ENCODE measurements at regions not wholly inside any gene's neighbourhood (a gene's known extent, or its start where the extent isn't known, plus 50 kb on each side); places are given as distances from the start of the nearest gene placed in this dataset.
"Not testable (repeated sequence)": the region's sequence is repeated elsewhere in the genome, so short reads cannot be mapped to it uniquely, and the experiment has no call there.

DNA sequence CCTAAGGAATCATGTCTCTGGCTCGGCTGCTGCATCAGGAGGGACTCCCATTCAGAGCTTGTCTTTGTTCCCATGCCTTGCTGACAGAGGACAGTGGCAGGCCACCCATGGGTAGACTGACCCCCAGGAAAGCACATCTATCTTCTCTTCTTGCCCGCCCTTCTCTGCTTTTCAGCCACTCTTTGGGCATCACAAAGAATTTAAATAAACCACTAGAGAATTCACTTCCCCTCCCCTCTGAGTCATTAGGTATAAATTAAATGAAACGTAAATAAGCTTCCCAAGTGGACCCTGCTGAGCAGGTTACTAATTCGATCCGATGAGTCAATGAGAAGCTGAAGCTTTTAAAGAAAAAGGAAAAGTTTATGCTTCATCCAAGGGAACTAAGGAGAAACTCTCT is 97.0 kb downstream of the DRD1 start:
- DNase-seq (ENCODE audit: low spot score) = no peak

DNA sequence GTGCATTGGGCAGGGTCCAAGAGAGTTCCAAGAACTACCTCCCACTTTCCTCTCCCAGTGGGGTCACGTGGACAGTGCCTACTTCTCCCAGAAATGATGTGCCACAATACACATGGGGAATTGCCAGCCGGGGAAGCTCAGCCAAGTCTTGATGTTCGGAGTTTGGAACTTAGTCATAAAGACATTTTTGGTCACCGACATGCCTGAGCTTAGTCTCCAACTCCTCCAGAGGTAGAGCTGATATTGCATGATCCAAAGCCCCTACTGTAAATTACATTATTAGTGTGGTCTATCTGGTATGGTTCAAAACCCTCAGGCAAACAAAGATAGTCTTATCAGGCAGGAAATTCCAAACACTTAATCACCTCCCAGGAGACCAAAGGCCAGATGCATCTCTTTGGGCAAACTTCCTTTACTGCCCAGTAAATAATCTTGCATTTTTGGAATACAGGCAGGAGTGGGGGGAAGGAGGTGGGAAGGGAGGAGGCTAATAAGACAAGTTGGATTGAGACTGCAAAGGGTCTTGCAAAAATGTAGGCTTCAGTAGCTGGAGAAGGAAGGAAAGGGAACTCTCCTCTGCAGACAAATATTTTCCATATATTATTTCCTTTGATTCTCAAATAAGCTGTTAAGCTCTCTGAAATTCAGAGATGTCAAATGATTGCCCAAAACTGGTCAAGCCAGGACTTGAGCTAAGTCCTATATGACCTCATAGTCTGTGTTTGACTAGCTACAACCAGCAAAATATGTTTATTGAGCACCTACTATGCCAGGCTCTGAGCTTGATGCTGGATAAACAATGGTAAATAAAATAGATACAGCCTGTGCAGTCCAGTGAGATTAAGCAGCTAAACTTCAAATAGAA is 99.4 kb downstream of the DRD1 start:
- DNase-seq (ENCODE audit: low spot score) = no peak

DNA sequence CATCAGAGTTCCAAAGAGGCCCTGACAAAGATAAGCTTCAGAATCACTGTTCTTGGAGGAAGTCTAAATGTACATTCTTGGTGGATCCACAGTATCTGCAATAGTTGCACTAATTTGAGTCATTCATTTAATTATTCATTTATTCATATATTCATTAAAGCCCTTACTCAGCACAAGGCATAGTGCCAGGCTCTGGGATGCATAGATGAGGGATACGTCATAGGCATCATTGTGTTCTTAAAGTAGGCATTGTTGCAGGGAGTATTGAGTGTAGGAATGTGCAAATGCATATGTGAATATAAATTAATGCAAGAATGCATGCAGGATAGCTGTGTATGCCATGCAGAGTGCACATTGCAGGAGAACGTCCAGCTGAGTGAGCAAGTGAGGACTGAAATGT is 100.7 kb downstream of the DRD1 start:
- no peak for DNase-seq (ENCODE audit: low spot score)

DNA sequence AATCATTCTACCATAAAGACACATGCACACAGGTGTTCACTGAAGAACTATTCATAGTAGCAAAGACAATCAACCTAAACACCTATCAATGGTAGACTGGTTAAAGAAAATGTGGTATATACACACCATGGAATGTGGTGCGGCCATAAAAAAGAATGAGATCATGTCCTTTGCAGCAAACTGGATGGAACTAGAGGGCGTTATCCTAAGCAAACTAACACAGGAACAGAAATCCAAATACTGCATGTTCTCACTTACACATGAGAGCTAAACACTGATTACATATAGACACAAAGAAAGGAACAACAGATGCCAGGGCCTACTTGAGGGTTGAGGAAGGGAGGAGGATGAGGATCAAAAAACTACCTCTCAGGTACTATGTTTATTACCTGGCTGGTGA is 103.8 kb downstream of the DRD1 start:
- DNase-seq (ENCODE audit: low spot score) = no peak

DNA sequence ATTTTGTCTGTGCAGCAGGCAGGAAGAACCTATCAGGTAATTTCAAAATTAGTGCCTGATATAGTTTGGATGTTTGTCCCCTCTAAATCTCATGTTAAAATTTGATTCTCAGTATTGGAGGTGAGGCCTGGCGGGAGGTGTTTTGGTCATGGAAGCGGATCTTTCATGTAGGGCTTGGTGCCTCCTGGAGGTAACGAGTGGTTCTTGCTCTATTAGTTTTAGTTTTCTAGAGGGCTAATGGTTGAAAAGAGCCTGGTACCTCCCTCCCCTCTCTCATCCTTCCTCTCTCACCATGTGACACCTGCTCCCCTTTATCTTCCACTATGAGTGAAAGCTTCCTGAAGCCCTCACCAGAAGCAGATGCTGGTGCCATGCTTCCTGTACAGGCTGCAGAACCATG is 106.3 kb downstream of the DRD1 start:
- no peak for DNase-seq (ENCODE audit: low spot score)

DNA sequence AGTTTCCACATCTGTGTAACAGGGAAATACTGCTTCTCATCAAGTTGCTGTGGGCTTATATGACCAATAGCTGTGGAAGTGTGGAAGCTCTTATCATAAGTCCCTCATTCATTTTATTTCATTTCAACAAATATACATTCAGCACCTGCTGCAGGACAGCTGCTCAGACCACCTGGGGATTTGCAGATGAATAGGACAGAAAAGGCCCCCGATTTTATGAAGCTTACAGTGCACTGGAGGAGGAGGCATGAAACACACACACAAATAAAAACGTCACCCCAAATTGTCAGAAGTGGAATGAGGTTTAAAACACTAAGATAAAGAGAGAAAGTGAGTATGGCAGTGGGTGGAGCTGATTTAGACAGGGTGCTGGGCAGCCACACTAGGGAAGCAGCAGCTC is 107.2 kb downstream of the DRD1 start:
- no peak for DNase-seq (ENCODE audit: low spot score)

DNA sequence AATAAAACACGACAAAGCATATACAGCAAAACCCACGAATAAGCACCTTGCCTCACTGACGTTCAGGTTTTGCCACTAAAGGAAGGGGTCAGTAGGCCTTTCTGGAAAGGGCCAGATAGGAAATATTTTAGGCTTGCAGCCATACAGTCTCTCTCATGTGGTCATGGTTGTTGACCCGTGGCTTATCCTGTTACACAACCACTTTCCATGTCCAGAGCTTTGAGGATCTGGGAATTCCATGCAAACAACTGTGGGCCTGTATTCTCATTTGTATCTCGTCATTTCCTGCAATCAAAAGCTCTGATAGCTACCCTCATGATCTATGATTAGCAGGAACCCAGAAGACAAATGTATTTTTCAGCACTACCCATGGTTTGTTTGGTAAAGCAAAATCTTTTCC is 108.3 kb downstream of the DRD1 start:
- DNase-seq (ENCODE audit: low spot score) = no peak

DNA sequence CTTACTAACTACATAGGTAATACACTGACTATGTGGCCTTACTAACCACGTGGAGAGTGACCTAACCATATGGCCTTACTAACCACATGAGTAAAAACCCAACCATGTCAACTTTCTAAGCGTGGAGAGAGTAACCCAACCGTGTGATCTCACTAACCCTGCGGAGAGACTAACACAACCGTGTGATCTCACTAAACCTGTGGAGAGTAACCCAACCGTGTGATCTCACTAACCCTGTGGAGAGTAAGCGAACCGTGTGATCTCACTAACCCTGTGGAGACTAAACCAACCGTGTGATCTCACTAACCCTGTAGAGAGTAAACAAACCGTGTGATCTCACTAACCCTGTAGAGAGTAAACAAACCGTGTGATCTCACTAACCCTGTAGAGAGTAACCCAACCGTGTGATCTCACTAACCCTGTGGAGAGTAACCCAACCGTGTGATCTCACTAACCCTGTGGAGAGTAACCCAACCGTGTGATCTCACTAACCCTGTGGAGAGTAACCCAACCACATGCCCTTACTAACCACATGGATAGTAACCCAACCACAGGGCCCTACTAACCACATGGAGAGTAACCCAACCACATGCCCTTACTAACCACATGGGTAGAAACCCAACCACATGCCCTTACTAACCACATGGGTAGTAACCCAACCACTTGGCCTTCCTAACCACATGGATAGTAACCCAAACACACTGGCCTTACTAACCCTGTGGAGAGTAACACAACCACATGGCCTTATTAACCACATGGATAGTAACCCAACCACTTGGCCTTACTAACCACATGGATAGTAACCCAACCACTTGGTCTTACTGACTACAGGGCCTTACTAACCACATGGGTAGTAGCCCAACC is 112.6 kb downstream of the DRD1 start:
- not testable (repeated sequence) for DNase-seq (ENCODE audit: low spot score)

DNA sequence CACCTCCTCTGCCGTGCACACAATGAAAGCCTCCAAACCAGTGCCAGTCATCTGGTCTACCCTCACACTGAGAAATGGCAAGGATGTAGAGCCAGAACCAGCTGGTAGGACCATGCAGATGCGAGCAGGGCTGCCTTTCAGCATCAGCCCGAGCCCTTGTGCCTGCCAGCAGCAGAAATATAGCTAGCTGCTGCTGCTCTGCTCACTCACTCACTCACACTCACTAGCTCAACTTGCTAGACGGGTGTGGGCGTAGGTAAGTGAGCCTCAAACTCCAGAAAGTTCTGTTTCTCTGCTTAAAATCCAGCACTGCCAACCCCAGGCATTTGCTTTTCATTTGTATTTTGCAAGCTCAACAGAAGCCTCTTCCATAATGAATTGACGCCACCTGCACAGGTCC is 114.0 kb downstream of the DRD1 start:
- peak; percentile 63 for DNase-seq (ENCODE audit: low spot score)

DNA sequence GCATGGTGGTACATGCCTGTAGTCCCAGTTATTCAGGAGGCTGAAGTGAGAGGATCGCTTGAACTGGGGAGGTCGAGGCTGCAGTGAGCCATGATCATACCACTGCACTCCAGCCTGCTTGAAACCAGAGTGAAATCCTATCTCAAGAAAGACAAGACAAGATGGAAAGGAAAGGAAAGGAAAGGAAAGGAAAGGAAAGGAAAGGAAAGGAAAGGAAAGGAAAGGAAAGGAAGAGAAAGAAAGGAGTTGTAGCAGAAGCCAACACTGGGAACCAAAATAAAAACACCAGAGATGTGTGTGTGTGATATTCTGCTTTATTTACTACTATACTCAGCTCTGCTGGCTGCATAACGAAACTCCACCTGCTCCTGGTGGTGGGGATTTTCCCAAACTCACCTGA is 115.3 kb downstream of the DRD1 start:
- DNase-seq (ENCODE audit: low spot score) = no peak

DNA sequence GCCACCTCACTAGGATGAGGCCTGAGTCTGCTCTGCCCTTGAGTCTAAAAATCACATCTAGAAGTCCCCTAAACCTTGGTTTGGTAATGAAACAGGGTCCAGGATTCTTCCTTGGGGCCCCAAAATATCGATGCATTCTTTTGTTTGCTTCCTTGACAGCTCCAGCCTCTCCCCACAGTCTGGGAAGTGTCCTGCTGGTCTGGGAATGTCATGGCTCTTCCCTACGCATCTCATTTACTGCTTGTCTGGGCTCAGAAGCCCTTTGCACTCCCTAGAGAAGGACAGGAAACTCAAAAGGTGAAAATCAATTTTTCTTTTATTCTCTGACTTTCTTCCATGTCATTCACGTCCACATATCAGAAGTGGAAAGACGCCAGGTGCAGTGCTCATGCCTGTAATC is 115.8 kb downstream of the DRD1 start:
- DNase-seq (ENCODE audit: low spot score) = no peak

DNA sequence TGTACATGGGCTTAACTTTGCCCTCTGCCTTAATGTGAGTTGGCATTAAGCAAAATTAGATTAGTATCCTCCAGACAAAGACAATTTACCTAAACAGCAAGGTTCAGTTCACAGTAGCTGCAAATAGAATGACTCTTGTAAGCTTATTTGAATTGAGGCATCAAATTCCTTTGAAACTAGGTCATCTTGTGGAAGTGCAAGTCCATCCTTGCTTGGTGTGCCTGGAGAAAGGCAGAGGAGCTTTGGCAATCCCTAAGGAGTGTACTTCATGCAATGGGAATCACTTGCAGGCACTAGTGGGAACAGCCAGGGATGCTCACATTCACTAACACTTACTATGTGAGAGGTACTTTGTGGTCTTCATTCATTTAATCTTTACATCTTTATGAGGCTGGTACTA is 118.3 kb downstream of the DRD1 start:
- DNase-seq (ENCODE audit: low spot score) = no peak

DNA sequence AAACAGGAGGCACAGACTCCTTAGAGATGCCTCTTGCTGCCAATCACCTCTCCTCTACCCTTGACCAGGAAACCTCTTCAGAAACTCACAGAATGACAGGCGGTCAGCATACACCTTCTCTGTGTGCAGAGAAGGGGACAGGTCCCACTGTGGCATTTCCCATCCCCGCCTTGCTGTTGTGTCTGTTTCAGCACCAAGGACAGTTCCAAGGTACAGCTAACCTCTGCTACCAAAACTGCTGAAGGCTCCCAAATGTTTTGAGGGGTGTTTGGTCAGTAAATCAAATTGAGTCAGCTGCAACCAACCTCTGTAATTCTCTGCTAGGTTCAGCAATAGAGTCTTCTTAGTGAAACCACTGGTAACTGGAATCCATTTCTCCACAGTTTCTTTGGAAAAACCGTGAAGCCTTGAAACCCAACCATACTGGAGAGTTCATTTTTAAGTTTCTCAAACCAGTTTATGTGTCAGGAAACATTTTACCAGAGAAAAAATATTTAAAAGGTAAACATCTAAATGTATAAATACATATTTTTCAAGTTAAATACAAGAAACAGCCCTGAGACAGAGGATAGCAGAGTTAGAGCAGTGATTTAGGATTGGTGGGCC is 122.0 kb downstream of the DRD1 start:
- no peak for DNase-seq (ENCODE audit: low spot score)

DNA sequence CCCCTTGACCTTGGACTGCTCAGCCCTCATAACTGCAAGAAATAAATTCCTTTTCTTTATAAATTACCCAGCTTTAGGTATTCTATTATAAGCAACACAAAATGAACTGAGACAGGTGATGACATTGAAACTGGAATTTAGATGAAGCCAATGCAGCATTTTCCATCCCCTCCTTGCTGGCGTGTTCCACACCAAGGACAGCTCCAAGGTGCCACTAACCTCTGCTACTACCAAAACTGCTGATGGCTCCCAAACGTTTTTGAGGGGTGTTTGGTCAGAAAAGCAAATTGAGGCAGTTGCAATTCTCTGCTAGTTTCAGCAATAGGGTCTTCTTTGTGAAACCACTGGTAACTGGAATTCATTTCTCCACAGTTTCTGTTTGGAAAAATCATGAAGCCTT is 124.8 kb downstream of the DRD1 start:
- no peak for DNase-seq (ENCODE audit: low spot score)

DNA sequence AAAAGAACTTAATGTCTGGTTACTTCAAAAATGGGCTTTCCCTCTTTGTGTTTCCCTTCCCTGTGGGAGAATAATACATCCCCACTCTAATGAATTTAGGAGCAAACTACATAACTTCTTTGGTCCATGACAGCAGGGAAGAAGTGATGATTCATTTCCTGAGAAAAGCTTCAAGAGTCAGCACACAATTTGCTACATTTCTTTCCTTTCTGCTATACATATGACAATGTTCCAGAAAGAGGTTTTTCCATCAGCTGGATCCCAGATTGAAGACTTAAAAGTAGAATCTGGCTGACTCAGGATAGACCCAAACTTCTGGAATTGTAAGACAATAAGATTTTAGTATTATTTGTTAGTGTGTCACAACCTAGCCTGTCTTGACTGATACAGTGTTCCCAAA is 126.1 kb downstream of the DRD1 start:
- no peak for DNase-seq (ENCODE audit: low spot score)

DNA sequence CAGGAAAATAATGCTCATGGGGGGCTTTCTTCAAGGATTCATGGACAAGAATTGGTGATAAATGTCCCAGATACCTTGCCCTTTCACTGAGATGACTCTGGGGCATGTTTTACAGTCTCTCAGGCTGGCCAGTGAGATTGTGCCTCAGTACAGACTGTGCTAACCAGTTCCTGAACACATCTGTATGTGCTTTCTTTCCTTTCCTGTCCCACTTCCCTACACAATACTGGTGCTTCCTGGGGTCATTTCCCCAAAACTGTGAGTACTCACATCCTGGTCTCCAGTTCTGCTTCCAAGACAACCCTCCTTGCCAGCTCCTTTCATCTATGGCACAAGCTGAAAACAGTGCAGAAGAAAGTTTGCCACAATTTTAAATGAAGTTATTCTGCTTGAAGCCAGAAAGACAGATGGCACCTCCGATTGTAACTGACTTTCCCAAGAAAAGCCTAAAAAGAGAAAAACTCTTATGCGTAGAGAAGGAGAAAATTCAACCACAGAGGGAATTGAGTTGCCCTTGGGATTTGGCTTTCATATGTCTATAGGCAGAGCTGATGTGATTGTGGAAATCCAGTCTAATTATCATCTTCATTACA is 134.7 kb downstream of the DRD1 start:
- no peak for DNase-seq (ENCODE audit: low spot score)

DNA sequence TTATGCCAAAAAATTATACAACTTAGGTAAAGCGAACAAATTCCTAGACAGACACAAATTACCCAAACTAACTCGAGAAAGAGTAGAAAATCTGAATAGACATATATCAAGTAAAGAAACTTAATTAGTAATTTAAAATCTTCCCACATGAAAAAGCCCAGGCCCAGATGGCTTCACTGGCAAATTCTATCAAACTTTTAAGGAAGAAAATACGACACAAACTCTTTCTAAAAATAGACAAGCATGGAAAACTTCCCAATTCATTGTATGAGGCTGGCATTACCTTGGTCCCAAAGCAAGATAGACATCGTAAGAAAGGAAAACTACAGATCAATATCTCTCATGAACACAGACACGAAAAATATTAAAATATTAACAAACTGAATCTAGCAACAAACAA is 135.3 kb downstream of the DRD1 start:
- no peak for DNase-seq (ENCODE audit: low spot score)

DNA sequence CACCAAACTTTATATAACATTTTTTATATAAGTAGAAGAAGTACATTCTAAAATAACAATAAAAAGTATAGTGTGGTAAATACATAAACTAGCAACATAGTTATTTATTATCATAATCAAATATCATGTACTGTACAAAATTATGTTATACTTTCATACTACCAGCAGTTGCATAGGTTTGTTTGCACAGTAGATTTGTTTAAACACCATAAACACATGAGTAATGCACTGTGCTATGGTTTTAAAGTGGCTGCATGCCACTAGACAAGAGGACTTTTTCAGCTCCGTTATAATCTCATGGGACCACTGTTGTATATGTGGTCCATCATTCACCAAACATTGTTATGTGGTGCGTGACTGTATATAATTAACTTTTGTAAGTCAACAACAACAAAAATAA is 137.6 kb downstream of the DRD1 start:
- DNase-seq (ENCODE audit: low spot score) = no peak

DNA sequence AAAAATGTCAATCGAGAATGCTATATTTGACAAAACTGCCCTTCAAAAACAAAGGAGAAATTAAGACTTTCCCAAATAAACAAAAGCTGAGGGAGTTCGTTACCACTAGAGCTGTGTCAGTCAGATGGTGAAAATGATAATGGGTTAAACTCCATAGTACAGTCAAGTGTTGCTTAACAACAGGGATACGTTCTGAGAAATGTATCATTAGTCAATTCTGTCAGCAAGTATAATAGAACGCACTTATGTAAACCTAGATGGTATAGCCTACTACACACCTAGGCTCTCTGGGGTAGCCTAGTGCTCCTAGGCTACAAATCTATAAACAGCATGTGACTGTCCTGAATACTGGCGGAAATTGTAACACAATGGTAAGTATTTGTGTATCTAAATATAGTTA is 138.7 kb downstream of the DRD1 start:
- no peak for DNase-seq (ENCODE audit: low spot score)

DNA sequence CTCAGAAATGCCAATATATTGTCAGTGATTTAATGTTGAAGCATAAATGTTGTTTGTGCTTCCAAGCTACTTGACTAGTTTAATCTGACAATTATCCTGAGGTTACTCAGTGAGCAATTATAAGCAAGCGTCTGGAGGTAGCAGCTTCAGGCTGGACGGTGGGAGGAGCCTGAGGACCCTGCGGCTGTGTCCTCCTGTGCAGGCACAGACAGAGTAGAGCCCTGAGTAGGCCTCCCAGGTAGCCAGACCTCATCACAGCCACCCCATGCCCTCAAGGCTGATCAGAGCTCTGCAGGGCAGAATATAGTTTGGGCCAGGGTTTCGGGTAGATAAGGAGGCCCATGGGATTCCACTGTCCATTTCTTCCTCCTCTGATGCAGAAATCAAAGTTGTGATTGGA is 153.6 kb downstream of the DRD1 start:
- DNase-seq (ENCODE audit: low spot score) = no peak

DNA sequence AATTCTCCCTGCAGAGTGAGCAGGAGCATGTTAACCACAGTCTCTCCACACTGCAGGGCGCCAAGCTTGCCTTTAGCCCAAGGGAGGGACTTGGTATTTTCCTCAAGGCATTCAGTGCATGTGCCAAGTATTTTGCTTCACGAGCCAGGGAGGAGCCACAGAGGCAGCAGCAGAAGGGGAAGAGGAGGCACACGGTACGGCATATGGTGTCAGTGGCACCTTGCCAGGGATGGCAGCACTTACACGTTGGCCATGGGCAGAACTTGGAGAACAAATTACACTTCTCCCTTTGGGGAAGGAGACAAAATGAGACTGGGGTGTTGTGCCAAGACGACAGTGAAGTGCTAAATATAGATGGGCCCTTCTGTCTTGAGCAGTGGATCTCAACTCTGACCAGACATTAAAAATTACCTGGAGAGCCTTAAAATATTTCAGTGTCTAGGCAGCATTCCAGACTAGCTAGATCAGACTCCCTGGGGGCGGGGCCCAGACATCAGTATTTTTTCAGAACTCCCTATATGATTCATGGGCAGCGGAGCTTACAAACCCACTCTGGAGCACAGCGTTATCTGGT is 155.8 kb downstream of the DRD1 start:
- no peak for DNase-seq (ENCODE audit: low spot score)

DNA sequence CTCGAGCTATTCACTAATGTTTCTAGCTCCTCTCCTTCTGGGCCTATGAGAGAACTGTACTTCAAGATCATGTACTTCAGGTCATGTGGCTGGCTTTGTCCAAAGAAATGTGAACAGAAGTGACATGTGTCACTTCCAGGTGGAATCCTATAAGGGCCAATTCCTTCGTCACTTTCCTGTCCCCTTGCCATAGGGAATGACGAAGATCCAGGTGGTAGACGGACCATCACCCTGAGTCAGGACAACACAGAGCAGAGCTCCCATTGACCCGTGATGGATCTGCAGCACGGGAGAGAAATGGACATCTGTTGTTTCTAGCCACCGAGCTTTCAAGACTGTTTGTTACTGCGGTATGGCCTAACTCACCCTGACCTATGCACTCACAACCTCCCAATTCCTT is 157.0 kb downstream of the DRD1 start:
- no peak for DNase-seq (ENCODE audit: low spot score)
